Parathyroid adenoma (tissue), 2 donors: ENCODE measurements at regions not wholly inside any gene's neighbourhood (a gene's known extent, or its start where the extent isn't known, plus 50 kb on each side); places are given as distances from the start of the nearest gene placed in this dataset.

Experiments
- H2AFZ ChIP-seq: fragments of 300-600 bp; sonication (generic); one replicate; pipeline ENCODE4 v1.7.0; 2017; ENCODE audit warnings: antibody characterized with exemption, mild to moderate bottlenecking
- H3K27ac ChIP-seq: fragments of 300-600 bp; sonication (generic); one replicate; pipeline ENCODE4 v1.7.0; 2017
- H3K27me3 ChIP-seq: fragments of 300-600 bp; sonication (generic); one replicate; pipeline ENCODE4 v1.7.0; 2017; ENCODE audit warnings: low read length; ENCODE audit not compliant: control insufficient read depth, insufficient read depth
- H3K36me3 ChIP-seq: fragments of 300-600 bp; sonication (generic); one replicate; pipeline ENCODE4 v1.7.0; 2017; ENCODE audit warnings: low read length; ENCODE audit not compliant: control insufficient read depth, insufficient read depth
- H3K4me1 ChIP-seq: fragments of 300-600 bp; sonication (generic); one replicate; pipeline ENCODE4 v1.7.0; 2017; ENCODE audit warnings: control low read depth
- H3K4me2 ChIP-seq: fragments of 300-600 bp; sonication (generic); one replicate; pipeline ENCODE4 v1.7.0; 2017; ENCODE audit warnings: low read length
- H3K4me3 ChIP-seq: fragments of 300-600 bp; sonication (generic); one replicate; pipeline ENCODE4 v1.7.0; 2017; ENCODE audit warnings: low read depth, low read length
- H3K79me2 ChIP-seq: fragments of 300-600 bp; sonication (generic); one replicate; pipeline ENCODE4 v1.7.0; 2017; ENCODE audit warnings: control low read depth
- H3K9ac ChIP-seq: fragments of 300-600 bp; sonication (generic); one replicate; pipeline ENCODE4 v1.7.0; 2017; ENCODE audit warnings: mild to moderate bottlenecking
- H3K9me3 ChIP-seq: fragments of 300-600 bp; sonication (generic); one replicate; pipeline ENCODE4 v1.7.0; 2017; ENCODE audit warnings: low read length; ENCODE audit not compliant: control insufficient read depth
- CTCF ChIP-seq: fragments of 300-600 bp; sonication (generic); IDR thresholded peaks from one replicate; pipeline ENCODE4 v1.7.0; 2017; ENCODE audit warnings: antibody characterized with exemption, mild to moderate bottlenecking
- donor health status: primary hyperparathyroidism.

- Histone ChIP-seq H2AFZ (no peak overlapping the region), H3K36me3 (no peaks in the 10 kb centered on the region), H3K79me2 (peaks cover 6% of the 10 kb centered on the region), H3K27ac (no peak overlapping the region), H3K27me3 (no peaks in the 10 kb centered on the region), H3K4me3 (no peak overlapping the region), H3K4me2 (no peak overlapping the region), H3K9ac (no peak overlapping the region), H3K9me3 (no peaks in the 10 kb centered on the region), H3K4me1 (peaks cover 2% of the 10 kb centered on the region)
- TF ChIP-seq CTCF, result no peak
These were observed 69.6 kb upstream of the BCOR start for GRCh38 chrX:40167233-40167849.

GRCh38 chrX:40166582-40166981, 68.8 kb upstream of the BCOR start:
- Histone ChIP-seq H3K4me2 (no peak overlapping the region), H3K36me3 (no peaks in the 10 kb centered on the region), H3K4me1 (peaks cover 2% of the 10 kb centered on the region), H3K27me3 (no peaks in the 10 kb centered on the region), H3K27ac (no peak overlapping the region), H3K79me2 (peaks cover 6% of the 10 kb centered on the region), H3K9me3 (no peaks in the 10 kb centered on the region), H2AFZ (no peak overlapping the region), H3K4me3 (no peak overlapping the region), H3K9ac (no peak overlapping the region)
- no peak for TF ChIP-seq CTCF

- Histone ChIP-seq H3K27me3 (no peaks in the 10 kb centered on the region), H3K4me3 (no peak overlapping the region), H3K9ac (no peak overlapping the region), H2AFZ (no peak overlapping the region), H3K36me3 (no peaks in the 10 kb centered on the region), H3K27ac (no peak overlapping the region), H3K9me3 (no peaks in the 10 kb centered on the region), H3K4me2 (no peak overlapping the region), H3K4me1 (peaks cover 2% of the 10 kb centered on the region), H3K79me2 (peaks cover 6% of the 10 kb centered on the region)
- no peak for TF ChIP-seq CTCF
These were observed 68.1 kb upstream of the BCOR start for GRCh38 chrX:40165861-40166260.

GRCh38 chrX:40165206-40165605, 67.4 kb upstream of the BCOR start:
- Histone ChIP-seq H2AFZ (no peak overlapping the region), H3K9ac (no peak overlapping the region), H3K4me2 (no peak overlapping the region), H3K27ac (no peak overlapping the region), H3K36me3 (no peaks in the 10 kb centered on the region), H3K79me2 (peaks cover 6% of the 10 kb centered on the region), H3K4me1 (peaks cover 2% of the 10 kb centered on the region), H3K4me3 (no peak overlapping the region), H3K27me3 (no peaks in the 10 kb centered on the region), H3K9me3 (no peaks in the 10 kb centered on the region)
- TF ChIP-seq CTCF, result no peak

- no peak overlapping the region for H3K4me2 ChIP-seq
- no peaks in the 10 kb centered on the region for H3K9me3 ChIP-seq
- no peaks in the 10 kb centered on the region for H3K27me3 ChIP-seq
- H2AFZ ChIP-seq, result no peak overlapping the region
- peaks cover 6% of the 10 kb centered on the region for H3K79me2 ChIP-seq
- peaks cover 2% of the 10 kb centered on the region for H3K4me1 ChIP-seq
- H3K36me3 ChIP-seq, result no peaks in the 10 kb centered on the region
- no peak overlapping the region for H3K4me3 ChIP-seq
- no peak for TF ChIP-seq CTCF
- no peak overlapping the region for H3K27ac ChIP-seq
- no peak overlapping the region for H3K9ac ChIP-seq
These were observed 67.0 kb upstream of the BCOR start for GRCh38 chrX:40164751-40165150.
